ENCODE measurements at regions not wholly inside any gene's neighbourhood (a gene's known extent, or its start where the extent isn't known, plus 50 kb on each side); places are given as distances from the start of the nearest gene placed in this dataset.

DNA sequence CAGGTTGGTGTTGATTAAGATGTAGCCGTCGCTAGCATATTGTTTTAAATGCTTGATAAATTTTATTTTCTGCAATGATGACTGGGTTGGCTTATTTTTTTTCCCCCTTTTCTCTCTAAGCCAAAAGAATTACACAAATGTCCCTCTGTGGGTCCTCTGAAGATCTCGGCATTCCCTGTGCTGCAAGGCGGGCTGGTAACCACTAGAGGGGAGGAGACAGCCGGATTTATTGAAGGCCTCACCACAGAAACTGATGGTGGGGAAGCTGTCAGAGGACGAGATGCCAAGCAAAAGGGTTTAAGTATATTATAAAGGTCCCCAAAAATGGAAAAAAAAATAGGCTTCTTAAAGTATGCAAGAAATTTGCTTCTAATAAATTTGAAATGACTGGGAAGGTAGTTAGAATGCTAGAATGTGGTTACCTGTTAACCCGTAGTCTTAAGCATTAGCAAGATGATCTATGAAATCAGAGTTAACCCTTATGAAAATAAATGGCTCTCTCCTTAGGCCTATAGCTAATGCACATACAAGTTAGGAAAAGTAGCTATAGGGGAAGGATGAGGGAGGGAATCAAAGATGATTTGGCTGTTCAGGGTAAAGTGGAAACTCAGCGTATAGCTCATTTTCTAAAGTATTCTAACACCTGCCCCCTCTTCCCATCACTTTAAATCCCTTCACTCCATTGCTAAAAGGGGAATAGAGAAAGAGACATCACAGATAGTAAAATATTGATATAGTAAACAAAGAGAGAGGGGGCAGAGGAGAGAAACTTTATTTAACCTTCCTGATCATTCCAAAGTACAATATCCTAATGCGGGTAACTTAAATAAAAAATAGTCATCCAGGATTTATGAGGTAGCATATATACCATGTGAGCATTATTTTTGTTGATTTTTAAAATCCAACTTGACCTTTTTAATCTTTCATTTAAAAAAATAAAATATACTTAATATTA is 894.5 kb upstream of the POU3F3 start:
- no peaks in the 10 kb centered on the region for H3K27me3 ChIP-seq (ENCODE audit: control insufficient read depth in 1 of 2, insufficient read depth in 2 of 2, low read length in 2 of 2)
- no peak overlapping the region for H3K27ac ChIP-seq (ENCODE audit: low read depth, low read length)
- H3K36me3 ChIP-seq (ENCODE audit: insufficient read depth, low read length): no peaks in the 10 kb centered on the region
- no peak overlapping the region for H3K4me3 ChIP-seq (ENCODE audit: low read depth in 1 of 2, low read length in 2 of 2)
- H3K4me1 ChIP-seq (ENCODE audit: insufficient read depth, low read length): no peaks in the 10 kb centered on the region
- H3K9me3 ChIP-seq (ENCODE audit: low read length): no peaks in the 10 kb centered on the region
- no peak overlapping the region for H3K9ac ChIP-seq (ENCODE audit: low read length)

DNA sequence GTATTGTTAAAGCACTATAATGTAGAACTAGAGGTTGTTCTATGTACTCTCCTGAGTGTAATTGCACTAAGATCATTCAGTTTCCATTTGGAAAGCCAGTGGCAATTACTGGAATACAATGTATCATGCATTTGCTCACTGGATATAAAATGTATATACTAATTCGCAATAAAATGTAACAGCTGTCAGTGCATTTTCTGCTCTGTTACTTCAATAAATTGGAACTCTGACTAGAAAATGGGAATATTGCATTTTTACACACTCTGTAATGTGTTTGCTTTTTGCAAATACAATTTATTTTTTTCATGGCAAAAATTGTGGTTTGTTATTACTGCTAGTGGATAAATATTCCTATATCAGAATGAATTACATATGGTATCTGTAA is 893.8 kb upstream of the POU3F3 start:
- Histone ChIP-seq H3K9me3 (ENCODE audit: low read length) (no peaks in the 10 kb centered on the region), H3K9ac (ENCODE audit: low read length) (no peak overlapping the region), H3K4me1 (ENCODE audit: insufficient read depth, low read length) (no peaks in the 10 kb centered on the region), H3K4me3 (ENCODE audit: low read depth in 1 of 2, low read length in 2 of 2) (no peak overlapping the region), H3K36me3 (ENCODE audit: insufficient read depth, low read length) (no peaks in the 10 kb centered on the region), H3K27ac (ENCODE audit: low read depth, low read length) (no peak overlapping the region), H3K27me3 (ENCODE audit: control insufficient read depth in 1 of 2, insufficient read depth in 2 of 2, low read length in 2 of 2) (no peaks in the 10 kb centered on the region)

DNA sequence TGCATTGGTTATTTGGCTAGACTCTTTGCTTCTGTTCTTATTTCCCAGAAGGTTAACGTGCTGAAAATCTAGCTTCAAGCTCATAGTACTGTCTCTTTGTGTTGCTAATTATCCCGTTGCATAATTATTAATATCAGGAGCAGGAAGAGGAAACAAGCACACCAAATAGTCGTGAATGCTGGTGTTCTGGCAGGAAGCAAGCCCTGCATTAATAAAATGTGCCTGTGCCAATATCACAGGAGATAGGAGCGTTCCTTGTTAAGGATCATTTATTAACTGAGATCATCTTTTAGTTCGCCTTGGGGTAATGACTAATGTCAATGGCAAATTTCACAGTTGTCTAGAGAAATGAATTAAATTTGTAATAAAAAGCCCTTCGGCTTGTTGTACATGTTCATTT is 893.0 kb upstream of the POU3F3 start:
- H3K4me3 ChIP-seq (ENCODE audit: low read depth in 1 of 2, low read length in 2 of 2): no peak overlapping the region
- H3K27ac ChIP-seq (ENCODE audit: low read depth, low read length): no peak overlapping the region
- H3K9me3 ChIP-seq (ENCODE audit: low read length): no peaks in the 10 kb centered on the region
- H3K27me3 ChIP-seq (ENCODE audit: control insufficient read depth in 1 of 2, insufficient read depth in 2 of 2, low read length in 2 of 2): no peaks in the 10 kb centered on the region
- no peak overlapping the region for H3K9ac ChIP-seq (ENCODE audit: low read length)
- no peaks in the 10 kb centered on the region for H3K4me1 ChIP-seq (ENCODE audit: insufficient read depth, low read length)
- no peaks in the 10 kb centered on the region for H3K36me3 ChIP-seq (ENCODE audit: insufficient read depth, low read length)

DNA sequence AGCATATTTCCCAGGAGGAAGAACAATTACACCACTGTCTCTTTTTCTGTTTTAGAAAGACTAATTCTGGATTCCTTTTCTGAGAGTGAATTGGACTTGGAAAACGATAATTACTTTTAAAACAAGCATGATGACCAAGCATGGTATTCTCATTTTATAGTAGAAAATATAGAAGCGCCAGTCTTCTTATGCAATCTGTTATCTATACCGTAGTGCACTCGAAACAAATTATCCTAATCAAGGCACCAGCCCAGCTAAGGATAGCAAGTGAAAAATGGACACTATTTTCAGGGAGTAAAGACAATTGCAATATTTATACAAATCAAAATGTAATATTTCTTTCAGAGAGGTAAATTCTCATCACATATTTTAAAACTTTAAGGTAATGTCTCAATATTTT is 892.1 kb upstream of the POU3F3 start:
- H3K27me3 ChIP-seq (ENCODE audit: control insufficient read depth in 1 of 2, insufficient read depth in 2 of 2, low read length in 2 of 2): no peaks in the 10 kb centered on the region
- no peak overlapping the region for H3K4me3 ChIP-seq (ENCODE audit: low read depth in 1 of 2, low read length in 2 of 2)
- no peaks in the 10 kb centered on the region for H3K36me3 ChIP-seq (ENCODE audit: insufficient read depth, low read length)
- no peak overlapping the region for H3K27ac ChIP-seq (ENCODE audit: low read depth, low read length)
- no peaks in the 10 kb centered on the region for H3K4me1 ChIP-seq (ENCODE audit: insufficient read depth, low read length)
- H3K9me3 ChIP-seq (ENCODE audit: low read length): no peaks in the 10 kb centered on the region
- H3K9ac ChIP-seq (ENCODE audit: low read length): no peak overlapping the region

DNA sequence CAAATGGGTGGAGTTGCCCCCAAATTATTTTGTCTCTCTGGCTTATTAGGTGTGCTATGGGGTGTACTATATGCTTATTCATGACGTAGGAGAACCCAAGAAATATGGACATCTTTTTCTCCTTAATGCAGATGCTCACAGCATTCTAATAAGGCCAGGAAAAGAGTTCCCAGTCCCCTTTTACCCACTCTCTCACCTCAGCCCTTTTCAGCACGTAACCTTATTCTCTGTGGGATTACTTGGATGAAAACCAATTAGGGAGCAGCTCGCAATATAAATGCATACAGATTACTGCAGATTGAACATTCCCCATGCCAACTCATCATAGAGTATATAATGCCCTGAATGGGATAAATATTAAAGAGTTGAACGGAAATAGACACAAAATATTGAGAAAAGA is 891.2 kb upstream of the POU3F3 start:
- no peaks in the 10 kb centered on the region for H3K4me1 ChIP-seq (ENCODE audit: insufficient read depth, low read length)
- H3K27me3 ChIP-seq (ENCODE audit: control insufficient read depth in 1 of 2, insufficient read depth in 2 of 2, low read length in 2 of 2): no peaks in the 10 kb centered on the region

DNA sequence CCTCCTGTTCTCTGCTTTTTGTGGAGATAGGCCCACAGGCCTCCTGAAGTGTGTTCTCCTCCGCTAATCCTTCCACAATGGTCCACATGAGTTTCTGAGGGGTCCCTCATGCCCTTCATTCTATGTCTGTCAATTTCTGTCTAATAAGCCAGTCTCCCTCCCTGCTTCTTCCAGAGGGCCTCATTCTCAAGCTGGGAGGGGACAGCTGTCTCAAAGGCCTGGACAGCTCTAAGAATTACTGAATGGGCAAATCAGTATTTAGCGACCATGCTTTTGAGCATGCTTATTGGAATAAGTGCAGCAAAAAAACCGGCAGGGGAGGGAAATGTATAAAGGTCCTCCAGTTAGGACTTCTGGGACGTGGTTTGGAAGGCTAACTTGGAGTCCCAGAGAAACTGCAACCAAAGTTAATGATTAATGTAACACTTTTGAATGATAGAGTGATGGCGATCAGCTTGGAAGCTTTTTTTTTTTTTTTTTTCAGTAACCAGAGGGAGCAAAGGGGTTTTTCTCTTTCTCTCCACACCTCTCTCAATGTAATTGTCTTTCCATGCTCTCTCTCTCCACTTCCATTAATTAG is 890.7 kb upstream of the POU3F3 start:
- H3K27me3 ChIP-seq (ENCODE audit: control insufficient read depth in 1 of 2, insufficient read depth in 2 of 2, low read length in 2 of 2): no peaks in the 10 kb centered on the region
- H3K36me3 ChIP-seq (ENCODE audit: insufficient read depth, low read length): no peaks in the 10 kb centered on the region
- no peaks in the 10 kb centered on the region for H3K4me1 ChIP-seq (ENCODE audit: insufficient read depth, low read length)
- H3K4me3 ChIP-seq (ENCODE audit: low read depth in 1 of 2, low read length in 2 of 2): no peak overlapping the region
- no peak overlapping the region for H3K27ac ChIP-seq (ENCODE audit: low read depth, low read length)
- no peaks in the 10 kb centered on the region for H3K9me3 ChIP-seq (ENCODE audit: low read length)
- no peak overlapping the region for H3K9ac ChIP-seq (ENCODE audit: low read length)

More for the DNA sequence above, 891.2 kb upstream of the POU3F3 start:
- no peak overlapping the region for H3K4me3 ChIP-seq (ENCODE audit: low read depth in 1 of 2, low read length in 2 of 2)
- H3K27ac ChIP-seq (ENCODE audit: low read depth, low read length): no peak overlapping the region
- no peaks in the 10 kb centered on the region for H3K9me3 ChIP-seq (ENCODE audit: low read length)
- no peak overlapping the region for H3K9ac ChIP-seq (ENCODE audit: low read length)
- no peaks in the 10 kb centered on the region for H3K36me3 ChIP-seq (ENCODE audit: insufficient read depth, low read length)

DNA sequence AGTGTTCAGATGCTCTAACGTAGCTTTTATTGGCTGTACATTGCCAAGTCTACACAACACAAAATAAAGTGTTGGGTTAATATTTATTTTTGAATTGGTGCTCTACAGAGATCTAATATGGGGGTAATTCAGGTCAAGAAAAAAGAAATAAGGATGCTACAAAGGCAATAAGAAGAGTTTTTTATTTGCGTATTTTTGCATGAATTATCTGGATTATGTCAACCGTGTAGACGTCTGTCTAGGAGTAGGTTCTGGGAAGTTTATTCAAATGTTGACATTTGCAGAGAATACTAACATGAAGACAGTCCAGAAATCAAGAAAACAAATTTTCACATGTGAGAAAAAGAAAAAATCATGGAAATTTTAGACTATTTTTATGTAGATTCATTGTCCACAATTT is 876.7 kb upstream of the POU3F3 start:
- Histone ChIP-seq H3K9me3 (ENCODE audit: low read length) (no peaks in the 10 kb centered on the region), H3K4me1 (ENCODE audit: insufficient read depth, low read length) (no peaks in the 10 kb centered on the region), H3K27ac (ENCODE audit: low read depth, low read length) (no peak overlapping the region), H3K27me3 (ENCODE audit: control insufficient read depth in 1 of 2, insufficient read depth in 2 of 2, low read length in 2 of 2) (no peaks in the 10 kb centered on the region), H3K9ac (ENCODE audit: low read length) (no peak overlapping the region), H3K4me3 (ENCODE audit: low read depth in 1 of 2, low read length in 2 of 2) (no peak overlapping the region), H3K36me3 (ENCODE audit: insufficient read depth, low read length) (no peaks in the 10 kb centered on the region)

DNA sequence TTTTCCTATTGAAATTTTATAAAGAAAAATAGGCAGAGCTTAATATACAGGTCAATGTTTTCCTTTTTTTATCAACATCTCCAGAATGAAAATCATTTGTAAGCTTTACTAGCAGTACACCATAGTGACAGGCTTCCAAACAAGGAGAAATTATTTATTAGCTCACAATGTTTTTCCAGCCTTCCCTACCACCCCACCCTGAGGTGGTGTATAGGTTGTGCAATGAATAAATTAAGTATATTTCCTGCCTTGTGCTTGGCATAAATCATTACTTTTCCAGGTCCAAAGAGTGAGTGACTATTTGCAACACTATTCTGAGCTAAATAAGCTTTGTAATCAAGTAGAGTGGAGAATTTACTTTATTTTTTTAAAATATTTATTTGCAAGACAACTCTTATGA is 876.2 kb upstream of the POU3F3 start:
- H3K9me3 ChIP-seq (ENCODE audit: low read length): no peaks in the 10 kb centered on the region
- H3K27me3 ChIP-seq (ENCODE audit: control insufficient read depth in 1 of 2, insufficient read depth in 2 of 2, low read length in 2 of 2): no peaks in the 10 kb centered on the region
- no peak overlapping the region for H3K9ac ChIP-seq (ENCODE audit: low read length)
- H3K36me3 ChIP-seq (ENCODE audit: insufficient read depth, low read length): no peaks in the 10 kb centered on the region
- H3K4me1 ChIP-seq (ENCODE audit: insufficient read depth, low read length): no peaks in the 10 kb centered on the region
- no peak overlapping the region for H3K27ac ChIP-seq (ENCODE audit: low read depth, low read length)
- no peak overlapping the region for H3K4me3 ChIP-seq (ENCODE audit: low read depth in 1 of 2, low read length in 2 of 2)

DNA sequence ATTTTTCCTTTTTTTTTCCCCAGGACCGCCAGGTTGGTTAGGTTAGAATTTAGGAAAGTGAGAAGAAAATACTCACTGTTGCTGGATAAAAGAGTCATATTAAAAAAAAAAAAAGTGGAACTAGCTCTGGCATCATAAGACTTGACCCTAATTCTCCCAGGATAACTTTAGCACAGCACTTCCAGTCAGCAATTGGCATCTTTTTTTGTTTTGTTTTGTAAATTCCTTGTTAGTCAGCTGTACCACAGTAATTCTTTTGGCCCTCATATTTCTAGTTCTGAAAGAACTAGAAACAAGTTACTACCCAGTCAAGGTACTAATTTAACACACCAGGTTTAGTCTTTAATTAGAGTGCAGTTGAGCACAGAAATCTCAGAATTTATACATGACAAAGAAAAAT is 873.5 kb upstream of the POU3F3 start:
- Histone ChIP-seq H3K27me3 (ENCODE audit: control insufficient read depth in 1 of 2, insufficient read depth in 2 of 2, low read length in 2 of 2) (no peaks in the 10 kb centered on the region), H3K36me3 (ENCODE audit: insufficient read depth, low read length) (no peaks in the 10 kb centered on the region), H3K4me1 (ENCODE audit: insufficient read depth, low read length) (no peaks in the 10 kb centered on the region), H3K9ac (ENCODE audit: low read length) (no peak overlapping the region), H3K27ac (ENCODE audit: low read depth, low read length) (no peak overlapping the region), H3K9me3 (ENCODE audit: low read length) (no peaks in the 10 kb centered on the region), H3K4me3 (ENCODE audit: low read depth in 1 of 2, low read length in 2 of 2) (no peak overlapping the region)

DNA sequence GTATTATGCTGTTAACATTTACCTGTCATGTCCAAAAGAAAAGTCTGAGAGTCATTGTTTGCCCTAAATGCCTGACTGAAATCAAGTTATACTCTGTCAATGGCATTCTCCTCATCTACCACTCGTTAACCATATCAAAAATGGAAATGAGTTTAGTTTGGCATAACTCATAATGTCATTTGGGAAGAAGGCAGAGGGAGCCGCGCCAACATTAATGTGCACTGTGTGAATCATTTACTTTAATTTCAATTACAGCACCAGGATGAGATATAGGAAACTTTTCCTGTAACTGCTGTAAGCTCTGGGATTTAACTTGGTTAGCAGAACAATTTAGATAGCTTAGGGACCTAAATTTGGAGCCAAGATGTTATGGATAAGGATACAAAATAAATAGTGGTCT is 871.2 kb upstream of the POU3F3 start:
- no peak overlapping the region for H3K27ac ChIP-seq (ENCODE audit: low read depth, low read length)
- H3K36me3 ChIP-seq (ENCODE audit: insufficient read depth, low read length): no peaks in the 10 kb centered on the region
- no peaks in the 10 kb centered on the region for H3K4me1 ChIP-seq (ENCODE audit: insufficient read depth, low read length)
- H3K27me3 ChIP-seq (ENCODE audit: control insufficient read depth in 1 of 2, insufficient read depth in 2 of 2, low read length in 2 of 2): no peaks in the 10 kb centered on the region
- H3K9ac ChIP-seq (ENCODE audit: low read length): no peak overlapping the region
- no peaks in the 10 kb centered on the region for H3K9me3 ChIP-seq (ENCODE audit: low read length)
- no peak overlapping the region for H3K4me3 ChIP-seq (ENCODE audit: low read depth in 1 of 2, low read length in 2 of 2)

DNA sequence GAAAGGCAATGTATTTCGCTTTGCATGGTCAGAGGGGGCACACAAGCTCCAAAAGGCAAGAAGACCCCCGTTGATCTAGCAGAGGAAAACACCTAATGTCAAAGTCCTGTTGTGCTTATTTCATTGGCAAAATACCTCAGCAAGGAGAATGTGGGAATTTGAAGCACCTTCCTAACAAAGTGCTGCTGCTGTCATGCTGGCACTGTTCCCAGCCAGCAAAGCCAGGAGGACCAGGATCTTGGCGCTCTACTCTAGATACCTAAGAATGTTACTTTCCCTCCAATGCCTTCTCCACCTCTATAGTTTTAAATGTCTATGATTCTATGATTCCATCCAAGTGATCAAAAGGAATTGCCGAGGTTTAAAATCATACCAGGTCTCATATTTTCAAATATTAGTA is 867.9 kb upstream of the POU3F3 start:
- Histone ChIP-seq H3K4me1 (ENCODE audit: insufficient read depth, low read length) (no peaks in the 10 kb centered on the region), H3K9me3 (ENCODE audit: low read length) (no peaks in the 10 kb centered on the region), H3K36me3 (ENCODE audit: insufficient read depth, low read length) (no peaks in the 10 kb centered on the region), H3K27ac (ENCODE audit: low read depth, low read length) (no peak overlapping the region), H3K27me3 (ENCODE audit: control insufficient read depth in 1 of 2, insufficient read depth in 2 of 2, low read length in 2 of 2) (no peaks in the 10 kb centered on the region), H3K4me3 (ENCODE audit: low read depth in 1 of 2, low read length in 2 of 2) (no peak overlapping the region), H3K9ac (ENCODE audit: low read length) (no peak overlapping the region)

DNA sequence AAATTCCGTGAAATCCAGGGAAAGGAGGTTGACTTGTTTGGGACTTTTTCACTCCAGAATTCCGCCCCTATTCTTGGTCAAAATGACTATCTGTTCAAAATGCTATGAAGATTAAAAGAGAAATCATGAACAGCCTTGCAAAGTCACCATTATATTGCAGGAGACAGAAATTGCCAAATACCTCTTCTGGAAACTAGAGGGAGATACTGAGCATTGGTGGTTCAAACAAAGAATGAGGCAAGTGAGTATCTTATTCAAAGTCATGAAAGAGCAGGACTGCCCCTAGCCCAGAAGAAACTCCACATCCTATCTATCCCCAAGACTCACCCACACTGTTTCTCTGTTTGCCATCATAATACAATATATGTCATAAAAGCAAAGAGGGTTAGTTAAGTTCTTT is 862.3 kb upstream of the POU3F3 start:
- Histone ChIP-seq H3K27ac (ENCODE audit: low read depth, low read length) (no peak overlapping the region), H3K9ac (ENCODE audit: low read length) (no peak overlapping the region), H3K4me1 (ENCODE audit: insufficient read depth, low read length) (no peaks in the 10 kb centered on the region), H3K9me3 (ENCODE audit: low read length) (no peaks in the 10 kb centered on the region), H3K4me3 (ENCODE audit: low read depth in 1 of 2, low read length in 2 of 2) (no peak overlapping the region), H3K36me3 (ENCODE audit: insufficient read depth, low read length) (no peaks in the 10 kb centered on the region), H3K27me3 (ENCODE audit: control insufficient read depth in 1 of 2, insufficient read depth in 2 of 2, low read length in 2 of 2) (no peaks in the 10 kb centered on the region)
